H1 (cell line): ENCODE measurements at regions not wholly inside any gene's neighbourhood (a gene's known extent, or its start where the extent isn't known, plus 50 kb on each side); places are given as distances from the start of the nearest gene placed in this dataset.

ENCODE experiments used
- CTCF ChIP-seq, 3 experiments: IDR thresholded peaks; 1 replicate in 2 of 3; 2 replicates in 1 of 3; pipeline versions ENCODE4 v1.5.1 to v1.6.1; 2011; ENCODE audit warnings: low read length in 3 of 3, mild to moderate bottlenecking in 3 of 3, inconsistent platforms in 2 of 3, low read depth in 1 of 3, moderate library complexity in 1 of 3; ENCODE audit not compliant: insufficient read depth in 1 of 3; ENCODE audit errors: control extremely low read depth in 1 of 3
- GABPA ChIP-seq: IDR thresholded peaks from 2 replicates; pipeline ENCODE4 v1.6.1; 2011; ENCODE audit warnings: mild to moderate bottlenecking, low read length, moderate library complexity, borderline replicate concordance; ENCODE audit not compliant: insufficient read depth

- TF ChIP-seq CTCF (IDR thresholded peaks at IDR 0.05; ENCODE audit: control extremely low read depth in 1 of 3, insufficient read depth in 1 of 3, low read depth in 1 of 3, low read length in 3 of 3) (no peak), GABPA (no peak)
These were observed 270.8 kb downstream of the NNT start for GRCh38 chr5:43873791-43874190.
